BLaER1 (cell line): ENCODE measurements at regions not wholly inside any gene's neighbourhood (a gene's known extent, or its start where the extent isn't known, plus 50 kb on each side); places are given as distances from the start of the nearest gene placed in this dataset.

ENCODE experiments used
- H3K27ac ChIP-seq: shearing (Covaris generic); formaldehyde crosslinking; 2 replicates; pipeline ENCODE4 v1.8.1; 2022
- H3K27me3 ChIP-seq: shearing (Covaris generic); formaldehyde crosslinking; 2 replicates; pipeline ENCODE4 v1.8.1; 2022
- H3K36me3 ChIP-seq: shearing (Covaris generic); formaldehyde crosslinking; 2 replicates; pipeline ENCODE4 v1.8.1; 2022
- H3K4me1 ChIP-seq: shearing (Covaris generic); formaldehyde crosslinking; 2 replicates; pipeline ENCODE4 v1.8.1; 2022
- H3K4me2 ChIP-seq: shearing (Covaris generic); formaldehyde crosslinking; 2 replicates; pipeline ENCODE4 v1.8.1; 2022
- H3K4me3 ChIP-seq: shearing (Covaris generic); formaldehyde crosslinking; 2 replicates; pipeline ENCODE4 v1.8.1; 2022
- H3K9ac ChIP-seq: shearing (Covaris generic); formaldehyde crosslinking; 2 replicates; pipeline ENCODE4 v1.8.1; 2022
- H3K9me3 ChIP-seq: shearing (Covaris generic); formaldehyde crosslinking; 2 replicates; pipeline ENCODE4 v1.8.1; 2022
- H4K20me1 ChIP-seq: shearing (Covaris generic); formaldehyde crosslinking; 2 replicates; pipeline ENCODE4 v1.8.1; 2022
- Cebpa-rat ChIP-seq: shearing (Covaris generic); IDR thresholded peaks from 2 replicates; pipeline ENCODE4 v1.8.1; 2022

DNA sequence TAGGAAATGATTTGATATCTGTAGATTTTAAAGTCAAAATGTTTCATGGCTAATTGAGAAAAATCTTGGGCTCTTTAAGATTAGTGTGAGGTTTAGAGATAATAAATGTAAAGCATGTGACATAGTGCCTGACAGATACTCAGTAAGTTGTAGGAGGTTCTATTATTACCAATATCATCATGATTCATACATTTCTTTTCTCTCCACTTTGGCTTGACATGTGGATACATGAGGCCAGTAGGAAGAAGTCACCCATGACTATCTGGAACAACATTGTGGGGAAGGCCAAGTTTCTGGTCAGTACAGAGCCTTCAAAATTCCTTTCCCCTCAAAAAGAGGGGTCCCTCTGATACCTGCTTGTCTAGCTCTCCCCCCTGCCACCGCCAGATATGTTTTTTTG lies 91.2 kb upstream of the SORBS2 start:
- no peak for TF ChIP-seq Cebpa-rat
- H3K9me3 ChIP-seq: no peaks in the 10 kb centered on the region
- H3K9ac ChIP-seq: no peak overlapping the region
- no peaks in the 10 kb centered on the region for H3K27me3 ChIP-seq
- H3K4me1 ChIP-seq: no peaks in the 10 kb centered on the region
- no peaks in the 10 kb centered on the region for H3K36me3 ChIP-seq
- H3K4me3 ChIP-seq: no peak overlapping the region
- no peak overlapping the region for H3K4me2 ChIP-seq
- no peaks in the 10 kb centered on the region for H4K20me1 ChIP-seq
- H3K27ac ChIP-seq: no peak overlapping the region

GRCh38 chr4:185904381-185904780 lies 92.4 kb upstream of the SORBS2 start:
- Histone ChIP-seq H3K36me3 (no peaks in the 10 kb centered on the region), H3K4me2 (no peak overlapping the region), H3K4me1 (no peaks in the 10 kb centered on the region), H3K9me3 (no peaks in the 10 kb centered on the region), H3K9ac (no peak overlapping the region), H3K4me3 (no peak overlapping the region), H3K27me3 (no peaks in the 10 kb centered on the region), H3K27ac (no peak overlapping the region), H4K20me1 (no peaks in the 10 kb centered on the region)
- no peak for TF ChIP-seq Cebpa-rat

DNA sequence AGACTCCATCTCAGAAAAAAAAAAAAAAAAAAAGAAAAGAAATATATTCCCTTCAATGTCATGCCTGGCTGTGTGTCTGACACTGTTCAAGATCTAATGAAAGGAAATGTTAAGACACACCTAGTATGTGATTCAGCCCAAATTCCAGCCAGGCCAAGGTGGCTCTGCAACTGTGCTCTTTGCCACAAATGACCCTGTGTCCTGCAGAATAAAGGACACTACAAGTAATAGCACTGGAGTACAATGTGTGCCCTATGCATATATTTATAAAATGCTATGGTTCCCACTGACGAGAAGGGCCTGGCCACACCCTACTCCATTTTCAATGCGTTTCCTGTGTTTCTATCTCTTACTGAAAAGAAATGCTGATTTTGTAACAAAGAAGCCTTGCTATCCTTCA lies 98.0 kb upstream of the SORBS2 start:
- Histone ChIP-seq H3K9ac (no peak overlapping the region), H3K4me3 (no peak overlapping the region), H3K4me1 (no peaks in the 10 kb centered on the region), H3K9me3 (no peaks in the 10 kb centered on the region), H4K20me1 (no peaks in the 10 kb centered on the region), H3K36me3 (no peaks in the 10 kb centered on the region), H3K4me2 (no peak overlapping the region), H3K27ac (no peak overlapping the region), H3K27me3 (no peaks in the 10 kb centered on the region)
- no peak for TF ChIP-seq Cebpa-rat

DNA sequence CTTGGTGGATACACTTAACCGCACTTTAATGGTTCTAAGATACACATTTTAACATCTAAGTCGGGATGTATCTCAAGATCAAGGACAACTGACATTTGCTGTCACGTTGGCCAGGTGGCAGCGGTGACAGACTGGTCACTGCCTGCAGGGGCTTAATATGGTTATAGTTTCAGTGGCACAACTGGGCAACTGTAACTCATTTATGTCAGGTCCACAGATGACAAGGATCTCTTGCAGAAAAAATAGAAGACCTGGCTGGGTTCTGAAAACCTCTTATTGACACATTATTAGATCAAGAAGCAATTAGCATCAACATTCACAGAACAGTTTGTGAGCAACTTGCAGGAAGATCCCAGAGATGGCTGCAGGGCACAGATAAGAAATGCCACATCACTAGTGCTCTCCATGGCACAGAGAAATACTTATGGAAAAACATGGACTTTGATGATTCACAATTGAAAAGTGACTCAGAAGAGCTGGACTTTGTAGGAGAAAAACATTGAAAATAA lies 99.6 kb upstream of the SORBS2 start:
- TF ChIP-seq Cebpa-rat: no peak
- no peaks in the 10 kb centered on the region for H3K4me1 ChIP-seq
- no peaks in the 10 kb centered on the region for H3K9me3 ChIP-seq
- no peaks in the 10 kb centered on the region for H4K20me1 ChIP-seq
- no peaks in the 10 kb centered on the region for H3K36me3 ChIP-seq
- H3K27ac ChIP-seq: no peak overlapping the region
- H3K27me3 ChIP-seq: no peaks in the 10 kb centered on the region
- no peak overlapping the region for H3K9ac ChIP-seq
- no peak overlapping the region for H3K4me3 ChIP-seq
- H3K4me2 ChIP-seq: no peak overlapping the region

DNA sequence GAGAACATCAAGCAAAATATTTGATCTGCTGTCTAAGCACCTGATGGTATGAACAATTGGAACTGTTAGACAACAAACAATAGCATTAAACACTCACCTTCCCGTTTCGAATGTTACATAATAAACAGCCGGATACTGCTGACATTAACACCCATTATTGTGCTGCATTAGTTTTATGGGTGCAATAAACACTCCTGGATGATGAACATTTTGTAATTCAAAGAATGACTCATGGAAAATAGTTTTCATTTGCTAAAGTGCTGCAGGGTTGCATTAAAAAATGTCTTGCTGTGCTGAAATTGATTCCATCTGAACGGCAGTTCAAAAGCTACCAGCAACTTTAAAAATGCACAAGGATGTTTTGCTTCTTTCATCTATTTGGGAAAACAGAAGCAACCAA lies 100.8 kb upstream of the SORBS2 start:
- TF ChIP-seq Cebpa-rat: no peak
- Histone ChIP-seq H3K9me3 (no peaks in the 10 kb centered on the region), H4K20me1 (no peaks in the 10 kb centered on the region), H3K4me2 (no peak overlapping the region), H3K27me3 (no peaks in the 10 kb centered on the region), H3K27ac (no peak overlapping the region), H3K4me3 (no peak overlapping the region), H3K9ac (no peak overlapping the region), H3K36me3 (no peaks in the 10 kb centered on the region), H3K4me1 (no peaks in the 10 kb centered on the region)

GRCh38 chr4:185914583-185915199 lies 102.7 kb upstream of the SORBS2 start:
- H3K27me3 ChIP-seq: no peaks in the 10 kb centered on the region
- no peak overlapping the region for H3K9ac ChIP-seq
- no peak overlapping the region for H3K27ac ChIP-seq
- no peaks in the 10 kb centered on the region for H4K20me1 ChIP-seq
- H3K4me1 ChIP-seq: no peaks in the 10 kb centered on the region
- no peak for TF ChIP-seq Cebpa-rat
- H3K36me3 ChIP-seq: no peaks in the 10 kb centered on the region
- no peak overlapping the region for H3K4me3 ChIP-seq
- no peaks in the 10 kb centered on the region for H3K9me3 ChIP-seq
- no peak overlapping the region for H3K4me2 ChIP-seq

DNA sequence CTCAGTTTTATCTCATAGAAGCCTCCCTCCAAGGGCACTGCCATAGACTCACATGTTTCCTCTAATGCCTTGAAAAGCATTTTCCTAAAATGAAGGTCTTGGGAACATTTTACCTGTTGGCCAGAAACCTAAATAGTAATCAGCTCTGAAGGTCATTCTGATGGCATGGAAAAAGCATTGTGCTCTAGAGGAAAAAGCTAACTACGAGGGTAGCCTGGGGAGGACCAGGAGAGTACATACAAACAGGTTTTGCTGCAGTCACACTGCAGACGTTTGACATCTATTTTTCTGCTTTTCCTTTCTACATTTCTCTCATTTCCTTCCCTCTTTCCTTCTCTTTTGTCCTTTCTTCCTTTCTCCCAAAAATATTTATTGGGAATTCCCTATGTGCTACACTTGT lies 103.3 kb upstream of the SORBS2 start:
- H4K20me1 ChIP-seq: no peaks in the 10 kb centered on the region
- H3K4me3 ChIP-seq: no peak overlapping the region
- H3K9me3 ChIP-seq: no peaks in the 10 kb centered on the region
- no peaks in the 10 kb centered on the region for H3K27me3 ChIP-seq
- H3K4me2 ChIP-seq: no peak overlapping the region
- H3K27ac ChIP-seq: no peak overlapping the region
- TF ChIP-seq Cebpa-rat: no peak
- no peaks in the 10 kb centered on the region for H3K4me1 ChIP-seq
- no peak overlapping the region for H3K9ac ChIP-seq
- no peaks in the 10 kb centered on the region for H3K36me3 ChIP-seq

DNA sequence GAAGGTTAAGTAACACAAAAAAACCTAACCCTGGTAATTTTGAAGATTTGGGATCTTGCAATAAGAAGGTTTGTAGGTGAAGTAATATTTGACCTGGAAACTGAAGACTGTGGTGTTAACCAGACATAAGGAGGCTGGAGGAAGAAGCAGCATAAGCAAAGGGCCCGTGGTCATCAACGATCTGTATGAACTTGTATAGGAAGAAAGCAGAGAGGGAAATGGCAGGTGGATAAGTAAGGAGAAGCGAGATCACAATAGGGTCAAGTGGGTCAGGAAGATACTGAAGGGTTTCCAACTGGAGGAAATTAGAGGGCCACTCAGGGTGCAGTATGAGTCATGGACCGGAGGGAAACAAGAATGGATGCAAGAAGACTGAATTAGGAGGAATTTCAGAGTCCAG lies 103.8 kb upstream of the SORBS2 start:
- TF ChIP-seq Cebpa-rat: no peak
- Histone ChIP-seq H3K4me1 (no peaks in the 10 kb centered on the region), H3K27ac (no peak overlapping the region), H3K9me3 (no peaks in the 10 kb centered on the region), H4K20me1 (no peaks in the 10 kb centered on the region), H3K4me3 (no peak overlapping the region), H3K4me2 (no peak overlapping the region), H3K27me3 (no peaks in the 10 kb centered on the region), H3K36me3 (no peaks in the 10 kb centered on the region), H3K9ac (no peak overlapping the region)

DNA sequence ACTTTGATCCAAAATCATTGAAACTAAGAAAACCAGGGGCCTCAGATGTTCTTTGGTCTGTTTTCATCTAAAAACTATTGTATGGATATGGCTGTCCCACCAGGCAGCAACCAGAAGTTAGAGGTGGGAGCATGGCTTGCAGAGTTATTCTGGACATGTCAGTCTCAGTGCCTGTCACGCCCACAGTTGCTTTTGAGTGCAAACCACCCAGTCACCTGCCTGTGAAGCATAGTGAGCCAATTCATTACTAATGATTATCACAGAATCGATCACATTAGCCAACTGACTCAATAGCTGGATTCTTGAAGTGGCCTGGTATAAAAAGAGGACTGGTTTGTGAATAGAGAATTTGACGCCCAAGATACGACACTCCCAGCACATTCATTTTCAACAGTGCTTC lies 104.2 kb upstream of the SORBS2 start:
- Histone ChIP-seq H3K36me3 (no peaks in the 10 kb centered on the region), H3K4me2 (no peak overlapping the region), H3K27ac (no peak overlapping the region), H4K20me1 (no peaks in the 10 kb centered on the region), H3K9ac (no peak overlapping the region), H3K4me1 (peaks cover 2% of the 10 kb centered on the region), H3K9me3 (no peaks in the 10 kb centered on the region), H3K27me3 (no peaks in the 10 kb centered on the region), H3K4me3 (no peak overlapping the region)
- TF ChIP-seq Cebpa-rat: no peak

DNA sequence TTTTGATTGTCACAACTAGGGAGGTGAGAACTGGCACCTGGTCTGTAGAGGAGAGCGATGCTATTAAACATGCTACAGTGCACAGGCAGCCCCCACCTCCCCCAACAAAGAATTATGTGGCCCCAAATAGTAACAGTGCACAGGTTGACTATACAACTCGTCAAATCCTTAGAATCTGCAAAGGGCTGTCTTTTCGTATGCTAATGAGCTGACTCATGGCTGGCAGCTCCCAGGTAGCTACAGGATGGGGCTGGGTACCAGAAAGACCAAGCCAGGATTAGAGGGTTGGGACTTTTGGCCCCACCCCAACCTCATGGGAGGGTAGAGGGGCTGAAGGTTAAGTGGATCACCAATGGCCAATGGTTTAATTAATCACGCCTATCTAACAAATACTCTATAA lies 104.7 kb upstream of the SORBS2 start:
- Histone ChIP-seq H3K4me2 (no peak overlapping the region), H3K4me1 (peaks cover 6% of the 10 kb centered on the region), H3K27me3 (no peaks in the 10 kb centered on the region), H3K9me3 (no peaks in the 10 kb centered on the region), H3K36me3 (no peaks in the 10 kb centered on the region), H3K4me3 (no peak overlapping the region), H3K27ac (no peak overlapping the region), H4K20me1 (no peaks in the 10 kb centered on the region), H3K9ac (no peak overlapping the region)
- TF ChIP-seq Cebpa-rat: no peak

DNA sequence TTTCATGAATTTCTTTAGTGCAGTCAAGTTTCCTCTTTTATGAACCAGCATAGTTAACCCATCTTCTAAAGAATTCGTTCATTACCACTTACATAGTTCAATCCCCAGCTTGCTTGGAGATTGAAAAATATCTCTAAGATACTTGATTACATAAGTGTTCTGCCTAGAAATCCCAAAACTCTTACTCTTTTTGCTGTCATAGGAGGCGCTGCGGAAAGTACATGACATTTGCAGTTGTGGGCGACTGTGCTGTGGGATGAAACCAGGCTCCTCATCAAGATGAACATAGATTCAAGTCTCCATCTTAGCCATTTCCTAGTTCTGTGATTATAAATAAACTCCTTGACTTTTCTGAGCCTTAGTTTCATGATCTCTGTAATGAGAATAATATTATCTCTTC lies 107.1 kb upstream of the SORBS2 start:
- no peak overlapping the region for H3K27ac ChIP-seq
- no peaks in the 10 kb centered on the region for H3K27me3 ChIP-seq
- H3K4me1 ChIP-seq: peaks cover 12% of the 10 kb centered on the region
- no peak overlapping the region for H3K9ac ChIP-seq
- no peak overlapping the region for H3K4me3 ChIP-seq
- no peak for TF ChIP-seq Cebpa-rat
- no peaks in the 10 kb centered on the region for H3K9me3 ChIP-seq
- H4K20me1 ChIP-seq: no peaks in the 10 kb centered on the region
- no peaks in the 10 kb centered on the region for H3K36me3 ChIP-seq
- H3K4me2 ChIP-seq: no peak overlapping the region
